ENCODE measurements at regions not wholly inside any gene's neighbourhood (a gene's known extent, or its start where the extent isn't known, plus 50 kb on each side); places are given as distances from the start of the nearest gene placed in this dataset.

GRCh38 chr3:106719077-106719476 is 658.2 kb upstream of the CCDC54 start:
- in situ Hi-C loops (cut with HindIII; ENCODE audit: low sequenced_read_pairs), result no loop called here
- TF ChIP-seq, protein P1, sequence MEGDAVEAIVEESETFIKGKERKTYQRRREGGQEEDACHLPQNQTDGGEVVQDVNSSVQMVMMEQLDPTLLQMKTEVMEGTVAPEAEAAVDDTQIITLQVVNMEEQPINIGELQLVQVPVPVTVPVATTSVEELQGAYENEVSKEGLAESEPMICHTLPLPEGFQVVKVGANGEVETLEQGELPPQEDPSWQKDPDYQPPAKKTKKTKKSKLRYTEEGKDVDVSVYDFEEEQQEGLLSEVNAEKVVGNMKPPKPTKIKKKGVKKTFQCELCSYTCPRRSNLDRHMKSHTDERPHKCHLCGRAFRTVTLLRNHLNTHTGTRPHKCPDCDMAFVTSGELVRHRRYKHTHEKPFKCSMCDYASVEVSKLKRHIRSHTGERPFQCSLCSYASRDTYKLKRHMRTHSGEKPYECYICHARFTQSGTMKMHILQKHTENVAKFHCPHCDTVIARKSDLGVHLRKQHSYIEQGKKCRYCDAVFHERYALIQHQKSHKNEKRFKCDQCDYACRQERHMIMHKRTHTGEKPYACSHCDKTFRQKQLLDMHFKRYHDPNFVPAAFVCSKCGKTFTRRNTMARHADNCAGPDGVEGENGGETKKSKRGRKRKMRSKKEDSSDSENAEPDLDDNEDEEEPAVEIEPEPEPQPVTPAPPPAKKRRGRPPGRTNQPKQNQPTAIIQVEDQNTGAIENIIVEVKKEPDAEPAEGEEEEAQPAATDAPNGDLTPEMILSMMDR (IDR thresholded peaks at IDR 0.05; ENCODE audit: low read depth, low read length, missing control alignments), result no peak
- no peak for DNase-seq (ENCODE audit: low read depth)
- H3K4me3 ChIP-seq (ENCODE audit: low read depth, low read length), result no peak overlapping the region

- in situ Hi-C loops (cut with HindIII; ENCODE audit: low sequenced_read_pairs), result no loop called here
- no peak overlapping the region for H3K4me3 ChIP-seq (ENCODE audit: low read depth, low read length)
- TF ChIP-seq, protein P1 (IDR thresholded peaks at IDR 0.05; ENCODE audit: low read depth, low read length, missing control alignments), result no peak
- DNase-seq (ENCODE audit: low read depth), result no peak
Observed at GRCh38 chr3:106719583-106719982, 657.7 kb upstream of the CCDC54 start.

GRCh38 chr3:106720510-106720909 is 656.7 kb upstream of the CCDC54 start:
- in situ Hi-C loops (cut with HindIII; ENCODE audit: low sequenced_read_pairs), result no loop called here
- TF ChIP-seq, protein P1 (IDR thresholded peaks at IDR 0.05; ENCODE audit: low read depth, low read length, missing control alignments), result no peak
- H3K4me3 ChIP-seq (ENCODE audit: low read depth, low read length), result no peak overlapping the region
- DNase-seq (ENCODE audit: low read depth), result no peak

- no peak overlapping the region for H3K4me3 ChIP-seq (ENCODE audit: low read depth, low read length)
- in situ Hi-C loops (cut with HindIII; ENCODE audit: low sequenced_read_pairs), result no loop called here
- DNase-seq (ENCODE audit: low read depth), result no peak
- TF ChIP-seq, protein P1 (IDR thresholded peaks at IDR 0.05; ENCODE audit: low read depth, low read length, missing control alignments), result no peak
Observed at GRCh38 chr3:106725566-106725965, 651.7 kb upstream of the CCDC54 start.

- peak; percentile 98 for DNase-seq (ENCODE audit: low read depth)
- TF ChIP-seq, protein P1 (IDR thresholded peaks at IDR 0.05; ENCODE audit: low read depth, low read length, missing control alignments), result no peak
- in situ Hi-C loops (cut with HindIII; ENCODE audit: low sequenced_read_pairs), result no loop called here
- H3K4me3 ChIP-seq (ENCODE audit: low read depth, low read length), result no peak overlapping the region
Observed at GRCh38 chr3:106728315-106729098, 648.7 kb upstream of the CCDC54 start.

DNA sequence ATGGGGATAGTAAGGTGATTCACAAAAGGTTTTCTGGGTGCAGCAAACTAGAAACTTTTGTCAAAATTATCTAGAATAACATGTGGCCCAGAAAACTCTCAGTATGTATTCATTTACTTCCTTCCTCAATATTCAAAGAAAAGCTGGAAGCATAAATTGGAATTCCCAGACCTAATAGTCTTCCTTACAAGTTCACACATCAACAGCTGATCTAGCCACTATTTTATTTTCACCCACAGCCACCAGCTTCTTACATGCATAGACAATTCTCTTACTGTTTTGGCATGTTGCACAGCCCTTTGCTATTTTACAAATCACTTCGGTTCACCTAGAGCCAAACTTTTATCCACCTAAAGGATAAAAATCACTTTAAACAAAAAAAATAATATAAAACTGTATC is 647.8 kb upstream of the CCDC54 start:
- TF ChIP-seq, protein P1 (IDR thresholded peaks at IDR 0.05; ENCODE audit: low read depth, low read length, missing control alignments), result no peak
- DNase-seq (ENCODE audit: low read depth), result no peak

More for the DNA sequence above, 647.8 kb upstream of the CCDC54 start:
- in situ Hi-C loops (cut with HindIII; ENCODE audit: low sequenced_read_pairs), result no loop called here
- no peak overlapping the region for H3K4me3 ChIP-seq (ENCODE audit: low read depth, low read length)

Measured in astrocyte of the cerebellum (primary cell).